GM18498 (cell line): ENCODE measurements at regions not wholly inside any gene's neighbourhood (a gene's known extent, or its start where the extent isn't known, plus 50 kb on each side); places are given as distances from the start of the nearest gene placed in this dataset.

Experiments used
- ATAC-seq: cut with Tn5 transposase; IDR thresholded peaks from one replicate; pipeline ENCODE4 v1.9.1; 2021; ENCODE audit warnings: mild to moderate bottlenecking, moderate library complexity; ENCODE audit not compliant: unreplicated experiment

DNA sequence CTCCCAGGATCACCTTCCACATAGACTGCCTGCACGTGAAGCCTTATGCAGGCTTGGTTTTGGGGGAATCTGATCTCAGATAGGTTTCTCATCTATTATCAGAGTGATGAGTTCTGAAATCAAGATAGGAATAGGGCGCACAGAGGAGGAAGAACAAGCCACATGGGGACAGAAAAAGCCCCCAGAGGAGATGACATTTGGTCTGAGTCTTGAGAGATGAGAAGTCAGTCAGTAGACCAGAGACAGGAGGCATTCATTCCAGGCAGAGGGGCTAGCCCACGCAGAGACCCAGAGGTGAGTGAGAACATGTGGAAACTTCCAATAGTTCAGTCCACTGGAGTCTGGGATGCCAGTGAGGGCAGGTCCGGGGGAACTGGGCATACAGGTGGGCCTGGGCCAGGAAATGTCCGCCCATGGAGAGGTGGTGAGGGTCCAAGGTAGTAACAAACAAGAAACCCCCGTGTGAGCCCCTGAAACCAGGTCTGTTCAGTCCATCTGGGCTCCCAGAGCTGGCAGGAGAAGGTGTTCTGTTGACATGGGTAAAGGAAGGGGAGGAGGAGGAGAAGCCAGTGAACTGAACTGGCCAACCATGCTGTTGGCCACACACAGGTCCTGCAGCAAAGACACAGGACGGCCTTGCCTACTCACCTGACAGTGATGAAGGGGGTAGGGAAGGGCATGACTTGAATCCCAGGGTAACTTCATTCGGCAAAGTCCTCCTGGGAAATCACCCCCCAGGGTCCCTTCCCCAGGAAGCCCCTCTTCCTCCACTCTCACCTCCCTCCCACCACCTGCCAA, 69.3 kb upstream of the SMNDC1 start:
- no peak for ATAC-seq

DNA sequence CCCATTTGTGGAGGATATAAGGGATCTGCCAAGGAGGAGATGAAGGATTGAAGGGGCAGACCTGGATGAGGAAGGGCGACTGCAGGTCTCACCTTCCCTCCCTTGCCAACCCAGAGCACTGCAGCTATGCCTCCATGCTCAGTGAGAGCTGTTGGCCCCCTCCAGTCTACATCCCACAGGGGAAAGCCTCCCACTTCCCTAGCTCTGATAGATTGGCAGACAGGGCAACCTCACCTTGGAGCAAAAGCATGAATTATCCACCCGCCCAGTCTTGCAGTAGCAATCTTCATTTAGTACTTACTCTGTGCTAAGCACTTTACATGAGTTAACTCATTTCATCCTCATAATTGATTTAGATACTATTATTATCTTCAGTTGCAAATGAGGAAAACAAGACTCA, 70.4 kb upstream of the SMNDC1 start:
- no peak for ATAC-seq

DNA sequence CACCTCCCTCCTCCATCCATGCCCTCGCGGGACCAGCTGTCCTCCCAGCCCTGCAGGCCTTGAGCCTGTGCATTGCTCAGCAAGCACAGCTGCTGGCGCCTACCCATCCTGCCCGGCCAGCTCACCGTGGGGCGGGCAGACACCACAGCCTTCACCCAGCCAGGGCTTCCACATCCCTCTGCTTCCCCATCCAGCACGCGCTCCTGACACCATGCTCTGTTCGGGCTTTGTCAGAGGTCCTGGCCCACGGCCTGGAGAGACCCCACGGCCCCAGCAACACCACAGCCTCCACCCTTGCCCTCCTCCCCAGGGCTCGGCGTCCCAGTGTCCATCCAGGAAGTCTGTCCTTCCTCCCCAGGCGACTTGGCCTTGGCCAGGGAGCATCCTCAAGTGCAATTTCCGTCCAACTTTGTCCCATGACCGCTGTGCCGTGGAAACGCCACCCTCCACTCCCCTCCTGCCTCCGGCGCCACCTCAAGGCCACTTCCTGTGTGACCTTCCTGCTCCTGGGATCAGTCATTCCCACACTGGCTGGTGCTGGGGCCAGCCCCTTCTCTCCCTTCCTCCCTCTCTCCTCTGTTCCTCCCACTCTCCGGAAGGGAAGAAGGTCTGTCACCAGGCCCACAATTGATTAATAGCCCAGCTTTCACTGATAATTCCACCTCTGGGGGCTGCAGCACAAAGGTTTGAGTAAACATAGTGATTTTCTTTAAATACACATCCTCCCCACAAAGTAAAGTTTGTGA, 71.5 kb upstream of the SMNDC1 start:
- ATAC-seq = no peak

DNA sequence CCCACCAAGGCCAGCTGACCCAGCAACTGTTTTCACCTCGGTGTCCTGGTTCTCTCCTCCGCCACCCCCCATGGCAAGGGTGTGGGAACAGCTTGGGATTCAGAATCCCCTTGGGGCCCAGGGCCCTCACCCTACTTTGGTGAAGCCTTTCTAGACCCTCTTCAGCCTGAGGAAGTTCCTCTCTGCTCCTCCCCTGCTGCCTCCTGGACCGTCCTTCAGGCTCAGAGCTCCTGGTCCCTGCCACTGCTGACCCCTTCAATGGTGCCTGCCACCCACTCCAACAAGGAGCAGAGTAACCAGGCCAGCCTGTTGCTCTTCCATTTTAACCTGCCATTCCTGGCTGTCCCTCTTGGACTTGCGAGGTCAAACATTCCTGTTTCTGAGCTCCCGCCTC, 72.0 kb upstream of the SMNDC1 start:
- no peak for ATAC-seq

DNA sequence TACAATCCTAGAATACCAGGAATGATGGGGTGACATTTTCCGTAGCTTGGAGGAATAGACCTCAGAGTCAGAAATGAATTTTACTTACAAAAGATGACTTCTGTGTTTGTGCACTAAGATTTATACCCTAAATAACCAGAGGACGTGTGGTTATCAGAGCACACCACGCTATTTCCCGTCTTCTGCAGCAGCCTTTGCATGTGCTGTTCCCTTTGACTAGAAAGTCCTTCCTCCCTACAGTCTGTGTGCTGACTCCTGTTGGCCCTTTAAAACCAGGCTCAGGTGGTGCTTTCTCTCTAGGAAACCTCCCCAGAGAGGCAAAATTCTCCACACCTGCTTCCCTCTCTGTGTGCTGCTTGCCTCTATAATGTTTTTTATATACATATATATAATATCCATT, 73.3 kb upstream of the SMNDC1 start:
- no peak for ATAC-seq

DNA sequence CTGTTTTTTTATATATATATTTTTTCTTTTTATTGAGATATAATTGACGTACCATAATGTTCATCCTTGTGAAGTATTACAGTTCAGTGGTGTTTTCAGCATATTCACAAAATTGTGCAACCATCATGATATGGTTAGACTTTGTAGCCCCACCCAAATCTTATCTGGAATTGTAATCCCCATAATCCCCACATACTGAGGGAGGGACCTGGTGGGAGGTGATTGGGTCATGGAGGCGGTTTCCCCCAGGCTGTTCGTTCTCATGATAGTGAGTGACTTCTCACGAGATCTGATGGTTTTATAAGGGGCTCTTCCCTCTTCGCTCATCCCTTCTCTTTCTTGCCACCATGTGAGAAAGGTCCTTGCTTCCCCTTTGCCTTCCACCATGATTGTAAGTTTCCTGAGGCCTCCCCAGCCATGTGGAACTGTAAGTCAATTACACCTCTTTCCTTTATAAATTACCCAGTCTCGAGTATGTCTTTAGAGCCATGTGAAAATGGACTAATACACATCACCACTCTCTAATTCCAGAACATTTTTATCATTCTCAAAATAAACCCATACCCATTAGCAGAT, 73.9 kb upstream of the SMNDC1 start:
- ATAC-seq = no peak

DNA sequence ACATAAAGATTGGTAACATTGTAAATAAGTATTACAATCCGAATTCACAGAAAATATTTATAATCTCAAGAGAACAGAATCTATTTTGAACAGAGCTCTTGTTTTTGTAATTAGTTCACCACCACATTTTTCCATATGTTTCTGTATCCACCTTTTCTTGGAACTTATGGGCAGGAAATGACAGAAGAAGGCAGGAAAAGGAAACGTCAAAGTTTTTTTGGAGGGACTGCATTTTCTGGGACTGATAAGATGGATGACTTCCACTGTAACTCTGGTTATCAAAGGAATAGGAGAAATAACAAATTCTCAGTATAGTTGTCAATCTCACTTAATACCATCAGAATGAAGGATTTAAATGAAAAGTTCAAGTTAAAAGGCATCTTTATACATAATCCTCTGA, 75.1 kb upstream of the SMNDC1 start:
- ATAC-seq = no peak

DNA sequence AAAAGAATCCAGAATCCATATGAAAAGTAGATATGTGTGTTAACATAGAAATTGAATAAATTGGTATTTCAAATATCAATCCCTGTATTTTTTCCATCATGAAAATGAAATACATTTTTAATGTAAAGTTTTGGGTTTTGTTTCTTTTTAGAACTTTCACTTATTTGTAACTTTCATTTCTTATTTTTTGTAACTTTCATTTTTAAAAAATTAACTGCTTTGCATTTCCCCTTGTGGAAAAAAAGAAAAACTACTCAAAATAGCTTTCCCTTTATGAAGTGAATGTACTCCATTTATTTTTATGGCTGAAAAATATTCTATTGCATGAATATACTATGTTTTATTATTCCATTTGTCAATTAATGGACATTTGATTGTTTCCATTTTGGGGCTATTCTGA, 75.6 kb upstream of the SMNDC1 start:
- no peak for ATAC-seq

DNA sequence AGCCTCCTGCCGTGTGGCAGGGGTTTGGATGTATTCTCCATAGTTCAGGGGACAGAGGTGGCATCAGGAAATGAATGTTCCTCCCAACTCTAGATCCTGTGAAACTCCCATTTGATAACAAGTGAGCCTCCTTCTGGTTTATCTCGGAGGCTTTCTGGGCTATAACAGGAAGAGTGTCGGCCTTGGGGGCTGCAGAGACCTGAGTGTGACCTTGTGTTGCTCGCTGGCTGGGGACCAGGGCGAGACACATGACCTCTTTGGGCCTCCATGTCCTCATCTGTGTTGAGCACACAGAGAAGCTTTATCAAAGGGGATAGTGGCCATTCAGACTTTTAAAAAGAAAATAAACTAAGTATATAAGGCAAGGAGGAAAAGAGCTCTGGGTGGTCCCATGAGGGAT, 78.0 kb upstream of the SMNDC1 start:
- ATAC-seq = no peak

DNA sequence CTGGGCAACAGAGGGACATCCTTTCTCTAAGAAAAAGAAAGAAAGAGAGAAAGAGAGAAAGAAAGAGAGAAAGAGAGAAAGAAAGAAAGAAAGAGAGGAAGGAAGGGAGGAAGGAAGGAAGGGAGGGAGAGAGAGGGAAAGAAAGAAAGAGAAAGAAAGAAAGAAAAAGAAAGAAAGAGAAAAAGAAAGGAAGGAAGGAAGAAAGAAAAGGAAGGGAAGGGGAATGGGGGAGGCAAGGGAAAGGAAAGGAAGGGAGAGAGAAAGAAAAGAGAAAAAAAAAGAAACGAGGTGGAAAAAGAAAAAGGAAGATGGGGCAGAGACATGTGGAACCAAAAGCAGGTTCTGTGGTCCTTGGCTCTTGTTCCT, 82.9 kb upstream of the SMNDC1 start:
- ATAC-seq = no peak

DNA sequence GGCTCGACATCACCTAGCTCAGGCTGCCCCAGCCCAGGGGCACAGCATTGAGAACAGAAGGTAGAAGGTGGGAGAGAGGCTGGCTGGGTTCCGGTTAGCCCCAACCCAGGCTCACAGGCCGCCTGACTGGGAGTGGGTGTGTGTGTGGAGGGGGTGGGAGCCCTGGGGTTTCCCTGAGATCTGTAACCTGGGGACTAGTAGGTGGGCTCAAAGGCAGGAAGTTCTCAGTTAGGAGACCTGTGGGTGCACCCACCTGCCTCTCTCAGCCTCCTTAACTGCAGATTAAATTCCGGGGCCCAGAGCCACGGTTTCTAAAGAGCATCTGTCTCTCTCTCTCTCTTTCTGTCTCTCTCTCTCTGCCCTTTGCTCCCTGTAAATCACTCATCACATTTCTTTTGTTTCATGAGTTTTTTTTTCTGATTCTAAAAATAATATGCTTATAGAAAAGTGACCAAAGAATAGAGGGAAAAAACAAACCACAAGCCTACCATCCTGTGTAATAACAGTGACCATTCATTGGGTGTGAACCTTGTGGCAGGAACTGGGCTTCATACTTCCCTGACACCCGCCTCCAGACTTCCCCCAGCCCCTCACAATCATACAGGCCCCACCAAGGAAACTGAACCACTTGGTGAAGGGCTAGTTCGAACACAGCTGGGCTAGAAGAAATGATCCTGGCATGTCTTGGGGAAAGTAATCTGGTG, 83.4 kb upstream of the SMNDC1 start:
- peak; percentile 86 for ATAC-seq

DNA sequence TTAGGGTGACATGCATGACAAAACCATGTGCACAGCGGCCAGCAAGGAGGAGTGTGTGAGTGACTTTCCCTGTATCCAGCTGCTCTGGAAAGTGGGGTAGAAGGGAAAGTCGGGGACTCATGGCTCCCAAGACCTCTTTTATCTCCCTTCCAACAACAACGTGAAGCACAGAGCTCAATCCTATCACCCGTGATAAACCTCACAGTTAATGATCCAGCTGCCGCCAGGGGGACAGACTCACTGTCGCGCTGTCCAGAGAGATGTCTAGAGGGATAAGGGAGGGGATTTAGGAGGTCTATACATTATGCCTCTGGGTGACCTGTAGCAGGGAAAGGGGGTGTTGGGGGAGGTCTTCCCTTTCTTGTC, 84.0 kb upstream of the SMNDC1 start:
- no peak for ATAC-seq

DNA sequence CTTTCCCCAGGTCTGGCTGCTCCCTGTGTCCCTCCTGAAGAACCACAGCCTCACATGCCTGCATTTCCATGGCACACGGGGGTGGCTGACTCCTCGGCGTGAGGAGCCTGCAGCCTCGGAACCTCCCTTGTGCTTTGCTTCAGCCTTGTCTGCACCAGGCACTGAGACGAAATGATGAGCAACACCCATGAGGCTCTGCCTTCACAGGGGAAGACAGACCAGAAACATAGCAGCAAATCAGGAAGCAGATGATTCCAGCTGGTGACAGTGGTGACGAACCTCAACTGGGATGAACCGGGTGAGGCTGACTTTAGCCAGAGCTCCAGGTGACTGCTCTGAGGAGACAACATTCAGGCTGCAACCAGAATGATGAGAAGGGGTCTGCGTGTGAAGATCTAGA, 84.5 kb upstream of the SMNDC1 start:
- ATAC-seq = no peak

DNA sequence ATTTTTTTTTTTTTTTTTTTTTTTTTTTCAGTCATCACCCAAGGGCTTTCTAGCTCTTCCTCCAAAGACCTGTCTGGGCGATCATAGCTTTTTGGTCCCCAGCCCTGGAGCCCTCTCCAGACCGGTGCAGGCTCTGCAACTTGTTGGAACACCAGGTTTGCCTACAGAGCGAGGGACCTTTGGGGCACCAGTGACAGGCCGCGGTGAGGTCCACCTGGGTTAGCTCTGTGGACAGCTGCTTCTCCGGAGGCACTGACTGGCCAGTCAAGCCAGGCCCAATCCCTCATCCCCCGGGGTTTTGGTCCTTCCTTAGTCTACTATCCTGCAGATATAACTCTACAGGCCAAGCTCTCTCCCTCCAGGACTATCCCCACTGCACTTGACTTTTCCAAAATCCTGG, 86.8 kb upstream of the SMNDC1 start:
- ATAC-seq = no peak

DNA sequence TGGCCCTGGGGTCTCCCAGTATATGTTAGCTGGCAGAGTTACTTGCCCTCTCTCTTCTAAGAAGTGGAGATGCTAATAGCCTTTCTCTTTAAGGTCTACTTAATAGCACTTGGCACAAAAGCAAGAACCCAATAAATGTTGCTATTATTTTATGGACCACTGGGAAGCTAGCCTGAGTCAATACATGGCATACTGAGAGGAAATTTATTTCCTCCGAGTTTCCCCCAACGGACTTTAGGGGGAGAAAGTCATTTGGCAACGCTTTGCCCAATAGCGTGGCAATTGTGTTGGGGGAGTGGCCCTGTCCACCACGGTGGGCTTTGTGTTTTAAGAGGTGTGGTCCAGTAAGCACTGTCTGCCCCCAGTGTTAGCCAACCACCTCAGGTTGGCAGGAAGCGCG, 87.4 kb upstream of the SMNDC1 start:
- no peak for ATAC-seq

DNA sequence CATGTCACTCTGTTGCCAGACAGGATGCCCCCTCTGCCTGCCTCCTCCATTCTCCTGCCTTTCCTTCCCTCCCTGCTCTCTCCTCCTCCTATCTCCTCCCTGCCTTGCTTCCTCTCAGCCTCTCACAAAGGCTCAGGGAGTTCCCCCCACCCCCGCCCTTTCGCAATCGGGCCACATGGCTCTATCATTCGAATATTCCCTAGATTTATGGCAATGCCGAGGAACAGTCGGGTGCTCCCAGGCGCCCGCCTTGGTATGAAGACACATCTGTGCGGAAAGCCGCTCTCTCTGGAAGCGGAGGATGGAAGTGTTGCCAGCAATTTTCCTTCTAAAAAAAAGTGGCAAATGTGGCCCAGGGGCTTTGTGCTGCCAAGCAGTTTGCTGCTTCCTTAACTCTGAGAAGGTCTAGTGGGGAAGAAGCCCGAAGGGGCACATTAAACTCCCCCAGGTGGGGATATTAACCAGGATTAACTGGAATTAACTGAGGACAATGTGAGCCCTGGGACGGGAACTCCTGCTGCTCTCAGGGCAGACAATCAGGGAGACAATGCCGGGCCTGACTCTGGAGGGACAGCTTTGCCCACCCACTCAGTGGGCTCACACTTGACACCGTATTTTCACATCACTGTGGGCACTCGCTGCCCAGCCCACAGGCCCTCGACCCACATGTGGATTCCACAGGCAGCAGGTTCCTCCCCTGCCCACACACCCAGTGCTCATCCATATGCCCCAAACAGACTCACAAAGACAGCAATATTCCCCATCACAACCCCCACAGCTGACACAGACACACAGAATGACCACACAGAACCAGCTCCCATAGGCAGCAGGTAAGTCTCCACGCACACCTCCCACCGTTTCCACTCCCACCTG, 88.4 kb upstream of the SMNDC1 start:
- ATAC-seq = no peak

DNA sequence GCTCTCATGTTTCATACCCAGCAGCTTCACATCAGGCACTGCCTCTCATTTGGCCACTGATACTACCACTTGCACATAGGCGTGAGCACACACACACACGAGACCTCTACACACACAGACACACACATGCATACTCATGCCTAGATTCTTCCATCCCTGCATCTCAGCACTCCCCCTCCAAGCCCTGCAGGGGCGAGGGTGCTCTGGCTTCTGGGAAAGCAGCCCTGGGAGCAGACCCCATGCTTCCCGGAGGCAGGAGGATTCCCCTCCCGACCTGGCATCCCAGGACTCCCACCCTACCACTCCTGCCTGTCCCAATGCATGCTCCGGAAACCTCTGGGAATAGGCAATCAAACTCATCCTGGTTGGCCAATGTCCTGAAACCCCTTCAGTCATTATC, 89.1 kb upstream of the SMNDC1 start:
- ATAC-seq = no peak

DNA sequence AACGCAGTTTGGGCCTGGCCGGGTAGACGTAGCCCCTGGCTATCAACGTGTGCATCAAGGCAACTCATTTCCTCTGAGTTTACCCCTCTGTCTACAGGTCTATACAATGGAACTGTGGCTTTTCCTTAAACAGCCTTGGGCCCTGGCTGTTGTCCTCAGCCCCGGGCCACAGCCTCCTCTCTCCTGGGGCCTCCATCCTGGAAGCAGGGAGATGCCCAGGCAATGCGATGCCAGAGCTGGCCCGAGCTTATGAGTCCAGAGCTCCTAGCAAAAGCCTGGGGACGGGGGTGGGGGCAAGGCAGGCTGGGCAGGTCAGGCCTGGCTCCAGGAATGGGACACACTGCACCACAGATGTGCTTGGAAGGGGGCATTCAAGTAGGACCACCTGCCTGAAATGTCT, 89.6 kb upstream of the SMNDC1 start:
- ATAC-seq = no peak

DNA sequence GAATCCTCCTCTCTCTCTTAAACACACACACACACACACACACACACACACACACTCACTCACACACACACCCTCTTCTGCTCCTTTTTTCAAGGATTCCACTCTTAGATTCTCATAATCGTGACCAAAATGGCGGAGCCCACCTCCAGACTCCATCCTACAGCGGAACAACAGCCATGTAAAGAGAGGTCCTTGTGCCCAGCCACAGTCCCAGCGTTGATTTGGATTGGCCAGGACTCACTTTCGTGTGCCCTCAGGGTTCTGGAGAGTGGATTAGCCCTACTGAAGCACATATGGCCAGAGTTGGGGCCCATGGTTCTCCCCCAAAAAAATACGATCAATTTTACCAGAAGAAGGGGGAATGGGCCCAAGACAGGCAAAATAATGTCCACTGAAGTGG, 90.2 kb upstream of the SMNDC1 start:
- no peak for ATAC-seq

DNA sequence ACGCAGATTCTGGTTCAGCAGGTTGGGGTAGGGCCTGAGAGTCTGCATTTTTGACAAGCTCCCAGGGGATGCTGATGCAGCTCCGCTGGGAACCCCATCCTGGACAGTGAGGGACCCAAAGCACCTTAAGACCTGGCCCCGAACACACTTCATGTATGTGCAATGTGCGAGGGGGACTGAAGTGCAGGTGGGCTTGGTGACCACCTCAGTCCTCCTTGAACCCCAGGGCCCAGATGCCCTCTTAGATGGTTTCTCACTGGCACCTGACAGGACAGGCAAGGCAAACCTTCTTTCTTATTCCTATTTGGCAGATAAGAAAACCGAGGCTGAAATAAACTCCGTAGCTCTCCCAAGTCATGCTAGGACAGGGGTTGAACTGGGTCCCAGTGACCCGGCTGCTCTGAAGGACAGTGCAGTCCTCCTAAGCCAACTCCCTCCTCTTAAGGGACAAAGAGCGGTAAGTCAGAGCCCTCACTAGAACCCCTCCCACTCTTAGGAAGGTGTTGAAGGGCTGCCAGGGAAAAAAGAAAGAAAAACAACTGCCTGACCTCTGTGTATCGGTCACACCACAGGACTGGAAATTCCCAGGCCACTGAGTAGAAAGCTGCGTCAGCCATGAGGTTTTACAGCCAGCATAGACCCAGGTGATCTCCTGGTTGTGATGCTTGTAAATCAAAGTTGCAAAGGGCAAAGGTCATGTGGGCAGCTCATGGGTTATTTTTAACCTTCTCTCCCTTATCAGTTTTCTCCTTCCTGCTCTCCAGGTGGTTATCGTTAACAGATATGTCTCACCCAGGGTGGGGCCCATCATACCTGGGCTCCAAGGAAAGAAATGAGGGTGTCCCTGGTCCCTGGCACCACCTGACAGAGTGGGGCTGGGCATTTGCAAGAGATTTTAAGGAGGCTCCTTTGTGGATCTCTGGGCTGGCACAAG, 90.9 kb upstream of the SMNDC1 start:
- ATAC-seq = peak; percentile 86
